Lung (tissue), 11 donors: ENCODE measurements at regions not wholly inside any gene's neighbourhood (a gene's known extent, or its start where the extent isn't known, plus 50 kb on each side); places are given as distances from the start of the nearest gene placed in this dataset.

Experiments
- ATAC-seq: fragments of 200-7000 bp; cut with Tn5 transposase; one replicate; pipeline ENCODE4 v1.9.1; 2020; ENCODE audit warnings: moderate number of reproducible peaks; ENCODE audit not compliant: insufficient read depth, low FRiP score
- DNase-seq, 3 donors: peaks; one replicate each; pipeline ENCODE4 v3.0.0-alpha.2; 2013 to 2017
- H3K27ac ChIP-seq, 2 donors: one replicate each; pipeline ENCODE4 v1.5.1; 2013; ENCODE audit warnings: mild to moderate bottlenecking in 2 of 2, moderate library complexity in 2 of 2, control low read depth in 1 of 2, inconsistent platforms in 1 of 2, low read depth in 1 of 2, low read length in 1 of 2
- H3K27me3 ChIP-seq, 3 donors: one replicate each; pipeline ENCODE4 v1.5.1; 2013; ENCODE audit warnings: low read length in 2 of 3; ENCODE audit not compliant: control insufficient read depth in 3 of 3, insufficient read depth in 3 of 3
- H3K36me3 ChIP-seq, 4 donors: one replicate each; pipeline ENCODE4 v1.5.1; 2013; ENCODE audit warnings: low read length in 4 of 4, mild to moderate bottlenecking in 1 of 4, moderate library complexity in 1 of 4; ENCODE audit not compliant: control insufficient read depth in 4 of 4, insufficient read depth in 4 of 4
- H3K4me1 ChIP-seq, 5 donors: one replicate each; pipeline ENCODE4 v1.5.1; 2013; ENCODE audit warnings: low read length in 5 of 5, mild to moderate bottlenecking in 2 of 5, moderate library complexity in 1 of 5; ENCODE audit not compliant: control insufficient read depth in 5 of 5, insufficient read depth in 5 of 5
- H3K4me3 ChIP-seq: one replicate; pipeline ENCODE4 v1.5.1; 2013; ENCODE audit warnings: mild to moderate bottlenecking, control low read depth, moderate library complexity
- H3K9ac ChIP-seq, 2 donors: one replicate each; pipeline ENCODE4 v1.5.1; 2013; ENCODE audit warnings: low read length in 2 of 2, control low read depth in 1 of 2; ENCODE audit not compliant: insufficient read depth in 1 of 2
- H3K9me3 ChIP-seq, 4 donors: one replicate each; pipeline ENCODE4 v1.5.1; 2013; ENCODE audit warnings: low read length in 3 of 4, mild to moderate bottlenecking in 1 of 4, moderate library complexity in 1 of 4; ENCODE audit not compliant: control insufficient read depth in 4 of 4, insufficient read depth in 3 of 4
- WGBS, 2 donors: extraction: QIAGEN DNeasy Blood & Tissue Kit; methylation state at CpG; one replicate each; pipeline ENCODE4 v1.1.7; 2013; 5-methylcytosine and 5-hydroxymethylcytosine counted together
- TF ChIP-seq, protein P1 (sequence below): IDR thresholded peaks from 2 replicates; pipeline ENCODE4 v1.5.1; 2012; ENCODE audit warnings: mild to moderate bottlenecking; ENCODE audit errors: control extremely low read depth, extremely low read depth
- donor health status: control.
- donor health status: control.
- donor health status: Bipolar disorder and iron deficiency.
- donor health status: healthy.
- donor health status: DM: yes; HTN: yes; CAD: no.

DNA sequence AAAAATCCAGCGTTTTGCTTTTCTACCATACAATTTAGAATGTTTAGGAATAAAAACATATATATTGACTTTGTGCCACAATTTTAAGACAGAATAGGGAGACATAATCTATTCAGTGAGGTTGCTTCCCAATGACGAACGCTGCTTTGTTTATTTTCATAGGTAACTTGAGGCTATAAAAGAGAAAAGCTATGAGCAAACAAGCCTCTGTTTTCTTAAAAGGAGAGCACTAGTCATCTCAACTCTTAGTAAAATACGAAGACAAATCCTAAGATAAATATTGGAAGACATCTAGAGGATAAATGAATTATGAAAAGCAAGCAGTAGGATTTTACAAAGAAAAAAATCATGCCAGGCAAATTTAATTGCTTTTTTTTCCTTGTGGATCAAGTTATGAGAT lies 363.6 kb downstream of the ANXA1 start:
- TF ChIP-seq, protein P1, sequence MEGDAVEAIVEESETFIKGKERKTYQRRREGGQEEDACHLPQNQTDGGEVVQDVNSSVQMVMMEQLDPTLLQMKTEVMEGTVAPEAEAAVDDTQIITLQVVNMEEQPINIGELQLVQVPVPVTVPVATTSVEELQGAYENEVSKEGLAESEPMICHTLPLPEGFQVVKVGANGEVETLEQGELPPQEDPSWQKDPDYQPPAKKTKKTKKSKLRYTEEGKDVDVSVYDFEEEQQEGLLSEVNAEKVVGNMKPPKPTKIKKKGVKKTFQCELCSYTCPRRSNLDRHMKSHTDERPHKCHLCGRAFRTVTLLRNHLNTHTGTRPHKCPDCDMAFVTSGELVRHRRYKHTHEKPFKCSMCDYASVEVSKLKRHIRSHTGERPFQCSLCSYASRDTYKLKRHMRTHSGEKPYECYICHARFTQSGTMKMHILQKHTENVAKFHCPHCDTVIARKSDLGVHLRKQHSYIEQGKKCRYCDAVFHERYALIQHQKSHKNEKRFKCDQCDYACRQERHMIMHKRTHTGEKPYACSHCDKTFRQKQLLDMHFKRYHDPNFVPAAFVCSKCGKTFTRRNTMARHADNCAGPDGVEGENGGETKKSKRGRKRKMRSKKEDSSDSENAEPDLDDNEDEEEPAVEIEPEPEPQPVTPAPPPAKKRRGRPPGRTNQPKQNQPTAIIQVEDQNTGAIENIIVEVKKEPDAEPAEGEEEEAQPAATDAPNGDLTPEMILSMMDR, result no peak
- H3K9ac ChIP-seq, result no peak overlapping the region
- no peak overlapping the region for H3K4me3 ChIP-seq
- 43 to 46% methylated on average over 4 of the region's 4 CpGs for WGBS, 2 donors
- ATAC-seq (no peak), DNase-seq (no peak)
- H3K27me3 ChIP-seq, result no peaks in the 10 kb centered on the region
- H3K4me1 ChIP-seq, result no peaks in the 10 kb centered on the region
- no peak overlapping the region for H3K27ac ChIP-seq
- no peaks in the 10 kb centered on the region for H3K36me3 ChIP-seq
- no peaks in the 10 kb centered on the region for H3K9me3 ChIP-seq

DNA sequence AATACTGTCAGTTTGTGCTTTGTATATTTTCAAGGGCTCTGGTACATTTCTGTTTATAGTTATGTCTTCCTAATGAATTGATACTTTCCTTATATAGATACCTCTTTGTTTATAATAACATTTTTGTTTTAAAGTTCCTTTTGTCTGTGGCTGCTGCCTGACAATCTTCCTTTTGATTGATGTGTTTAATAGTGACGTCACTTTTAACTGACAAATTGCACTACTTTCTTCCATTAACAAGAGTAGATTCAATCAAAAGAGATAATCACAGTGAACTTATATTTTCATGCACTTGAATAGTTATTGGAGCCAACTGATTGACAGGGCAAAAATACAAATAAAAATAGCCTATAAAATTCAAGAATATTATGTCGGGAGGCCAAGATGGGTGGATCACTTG lies 371.7 kb downstream of the ANXA1 start:
- Histone ChIP-seq H3K27ac (no peak overlapping the region), H3K27me3 (no peaks in the 10 kb centered on the region), H3K36me3 (no peaks in the 10 kb centered on the region), H3K9ac (no peak overlapping the region), H3K4me3 (no peak overlapping the region), H3K4me1 (no peaks in the 10 kb centered on the region), H3K9me3 (no peaks in the 10 kb centered on the region)
- TF ChIP-seq, protein P1, result no peak
- DNase-seq, result no peak
- WGBS, 2 donors, result 70 to 80% methylated on average over 2 of the region's 2 CpGs
- ATAC-seq, result no peak

GRCh38 chr9:73525350-73525749 lies 373.7 kb downstream of the ANXA1 start:
- 87 to 95% methylated on average over 1 of the region's 1 CpG for WGBS, 2 donors
- Histone ChIP-seq H3K27ac (no peak overlapping the region), H3K4me1 (no peaks in the 10 kb centered on the region), H3K4me3 (no peak overlapping the region), H3K27me3 (no peaks in the 10 kb centered on the region), H3K9me3 (no peaks in the 10 kb centered on the region), H3K36me3 (no peaks in the 10 kb centered on the region), H3K9ac (no peak overlapping the region)
- TF ChIP-seq, protein P1, result no peak
- ATAC-seq (no peak), DNase-seq (no peak)

- DNase-seq, result no peak
- WGBS, 2 donors, result 60 to 86% methylated on average over 1 of the region's 1 CpG
Observed at GRCh38 chr9:73527521-73527920, 375.9 kb downstream of the ANXA1 start.

More at GRCh38 chr9:73527521-73527920, 375.9 kb downstream of the ANXA1 start:
- Histone ChIP-seq H3K27ac (no peak overlapping the region), H3K4me1 (no peaks in the 10 kb centered on the region), H3K4me3 (no peak overlapping the region), H3K27me3 (no peaks in the 10 kb centered on the region), H3K9me3 (no peaks in the 10 kb centered on the region), H3K9ac (no peak overlapping the region), H3K36me3 (no peaks in the 10 kb centered on the region)
- TF ChIP-seq, protein P1, result no peak
- ATAC-seq, result no peak
